Inferior parietal cortex (tissue), 1 donor: ENCODE measurements at regions not wholly inside any gene's neighbourhood (a gene's known extent, or its start where the extent isn't known, plus 50 kb on each side); places are given as distances from the start of the nearest gene placed in this dataset.
"Not testable (repeated sequence)": the region's sequence is repeated elsewhere in the genome, so short reads cannot be mapped to it uniquely, and the experiment has no call there.

ENCODE experiments used
- DNase-seq: peaks from one replicate; pipeline ENCODE4 v3.0.0-alpha.2; 2016; ENCODE audit errors: extremely low spot score

DNA sequence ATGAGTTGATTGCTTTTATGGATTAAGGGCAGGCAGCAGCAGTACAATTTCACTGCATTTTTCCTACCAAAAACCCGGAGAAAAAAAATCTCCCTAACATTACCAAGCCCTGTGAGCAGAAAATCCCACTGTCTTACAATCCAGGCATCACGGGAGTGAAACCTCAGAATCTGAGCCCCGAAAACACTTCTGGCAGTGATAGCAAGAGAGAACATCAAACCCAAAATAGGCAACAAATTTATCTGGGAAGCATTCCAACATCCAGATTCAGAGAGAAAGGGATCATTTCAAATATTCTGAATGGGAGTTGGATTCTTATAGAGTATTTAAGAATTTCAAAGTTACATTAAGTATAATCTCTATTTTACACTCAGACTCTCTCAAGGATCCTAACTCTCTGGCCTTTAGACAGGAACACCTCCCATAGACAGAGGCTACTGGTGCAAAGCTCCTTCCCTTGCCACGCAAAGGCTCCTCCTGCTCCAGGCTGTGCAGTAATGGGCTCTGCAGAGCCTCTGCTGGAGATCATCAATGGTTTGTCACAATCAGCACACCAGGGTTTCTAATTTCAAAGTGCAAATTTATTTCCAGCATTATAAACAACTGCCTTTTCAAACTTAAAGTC lies 256.9 kb downstream of the PARM1 start:
- DNase-seq, result peak; percentile 36

DNA sequence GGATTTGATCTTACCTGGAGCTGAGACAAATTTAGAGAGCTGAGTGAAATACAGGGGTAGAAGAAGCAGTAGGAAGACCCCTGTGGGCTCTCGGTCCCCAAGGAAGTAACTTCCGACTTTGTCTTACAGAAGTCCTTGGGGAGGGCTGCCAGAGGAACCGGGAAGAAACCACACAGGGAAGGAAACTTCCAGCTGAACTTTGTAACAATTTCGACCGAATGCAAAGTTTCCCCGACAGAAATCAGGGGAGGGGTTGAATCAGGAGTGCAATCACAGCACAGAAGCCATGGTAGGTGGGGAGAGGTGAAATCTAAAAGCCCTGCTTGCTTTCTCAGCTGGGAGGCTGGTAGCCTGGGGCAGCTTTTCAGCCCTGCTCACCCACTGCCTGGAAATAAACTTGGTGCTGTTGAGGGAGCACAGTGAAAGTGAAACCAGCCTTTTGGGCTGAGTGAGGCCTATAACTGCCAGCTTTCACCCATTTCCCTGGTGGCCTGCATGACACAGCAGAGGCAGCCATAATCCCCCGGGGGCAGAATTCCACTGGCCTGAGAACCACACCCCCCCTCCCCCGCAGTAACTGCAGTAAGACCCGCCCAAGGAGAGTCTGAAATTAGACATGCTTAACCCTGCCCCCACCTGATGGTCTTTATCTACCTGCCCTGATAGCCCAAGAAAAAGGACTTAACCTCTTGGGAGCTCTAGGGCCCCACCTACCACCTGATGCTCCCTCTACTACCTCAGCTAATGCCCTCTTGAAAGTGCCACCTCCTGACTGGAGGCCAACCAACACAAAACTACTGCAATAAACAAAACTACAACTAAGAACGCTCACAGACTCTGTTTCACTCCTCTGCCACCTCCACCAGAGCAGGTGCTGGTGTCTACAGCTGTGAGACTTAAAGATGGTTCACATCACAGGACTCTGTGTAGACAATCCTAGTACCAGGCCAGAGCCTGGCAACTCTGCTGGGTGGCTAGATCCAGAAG lies 248.2 kb downstream of the PARM1 start:
- DNase-seq, result no peak

DNA sequence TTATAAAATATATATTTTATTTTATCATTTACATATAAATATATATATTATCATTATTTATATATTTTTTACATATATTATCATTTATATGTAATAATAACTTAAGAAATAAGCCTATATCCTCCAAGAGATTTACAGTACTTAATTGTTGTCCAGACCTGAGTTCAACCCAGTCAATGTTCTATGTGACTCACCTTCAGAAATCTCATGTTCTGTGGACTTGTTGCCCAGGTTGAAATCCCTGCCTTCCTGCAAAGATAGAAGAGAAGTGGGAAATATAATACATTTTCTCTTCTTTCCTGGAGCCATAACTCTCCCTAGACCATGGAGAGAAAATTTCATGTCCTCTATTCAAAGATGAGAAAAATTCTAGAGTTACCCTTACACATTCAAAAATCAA lies 247.3 kb downstream of the PARM1 start:
- DNase-seq, result no peak

DNA sequence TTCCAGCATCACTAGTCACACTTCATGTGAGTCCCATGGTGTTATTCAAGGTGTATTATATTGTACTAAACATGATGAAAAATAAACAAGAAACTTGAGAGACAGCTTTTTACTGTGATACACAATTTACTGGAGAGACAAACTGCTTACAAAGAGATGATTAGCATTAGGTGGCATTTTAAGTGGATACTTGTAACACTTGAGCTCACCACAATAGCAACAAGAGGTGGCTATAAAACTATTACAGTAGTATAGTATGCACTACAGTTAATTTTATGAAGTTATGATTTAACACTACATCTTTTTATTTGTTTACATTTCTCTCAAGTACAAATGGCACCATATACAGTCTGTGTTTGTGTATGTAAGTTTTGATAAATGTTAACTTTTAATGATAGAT lies 246.6 kb downstream of the PARM1 start:
- DNase-seq, result no peak

DNA sequence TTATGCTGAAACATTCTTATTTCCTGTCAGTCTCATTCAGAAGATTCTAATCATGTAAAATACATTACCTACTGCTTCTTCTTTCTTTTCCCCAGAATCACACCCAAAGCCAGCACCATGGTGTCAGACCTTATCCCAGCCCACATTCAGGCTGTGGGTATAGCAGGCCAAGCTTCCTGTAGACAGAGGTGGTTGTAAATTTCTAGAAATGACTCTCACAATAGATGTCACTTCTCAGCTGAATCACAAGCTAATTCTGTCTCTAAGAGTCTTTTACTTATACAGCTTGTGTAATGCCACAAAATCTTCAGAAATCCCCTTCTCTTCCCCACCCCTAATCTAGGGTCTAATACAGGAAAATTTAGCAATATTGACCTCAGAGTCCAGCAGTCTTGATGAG lies 239.6 kb downstream of the PARM1 start:
- no peak for DNase-seq

DNA sequence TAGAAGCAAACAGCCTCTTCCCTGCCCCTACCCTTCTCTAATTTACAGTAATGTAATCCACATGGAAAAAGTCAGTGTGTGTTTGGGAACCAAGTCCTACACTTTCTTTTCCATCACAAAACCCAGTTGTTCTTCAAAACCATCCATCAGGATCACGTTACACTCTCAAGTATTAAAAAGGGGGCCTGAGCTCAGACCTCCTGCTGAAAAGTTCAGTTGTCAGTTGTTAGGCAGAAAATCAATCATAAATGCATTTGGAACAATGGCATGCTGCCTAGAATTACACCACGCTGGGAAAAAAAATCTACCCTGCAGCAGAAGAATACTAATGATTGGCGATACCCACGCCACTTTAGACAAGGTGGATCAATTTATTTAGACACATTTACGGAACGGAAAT lies 236.5 kb downstream of the PARM1 start:
- DNase-seq, result no peak

DNA sequence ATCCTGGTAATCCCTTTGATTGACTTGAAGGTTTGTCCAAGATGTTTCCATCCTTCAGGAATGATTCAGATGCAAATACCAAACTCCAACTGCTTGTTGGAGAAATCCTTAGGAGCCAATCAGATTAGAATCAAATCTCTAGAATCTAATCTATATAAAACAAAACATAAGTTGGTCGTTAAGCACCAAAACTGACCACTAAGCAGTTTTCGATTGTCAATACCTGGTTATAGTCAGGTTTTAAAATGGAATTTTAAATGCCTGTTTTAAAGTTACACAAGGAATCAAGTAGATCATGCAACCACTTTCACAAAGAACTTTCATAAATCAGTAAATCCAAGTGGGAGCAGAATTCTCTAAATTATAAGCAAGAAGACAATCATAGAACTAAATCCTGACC lies 236.1 kb downstream of the PARM1 start:
- DNase-seq, result no peak

DNA sequence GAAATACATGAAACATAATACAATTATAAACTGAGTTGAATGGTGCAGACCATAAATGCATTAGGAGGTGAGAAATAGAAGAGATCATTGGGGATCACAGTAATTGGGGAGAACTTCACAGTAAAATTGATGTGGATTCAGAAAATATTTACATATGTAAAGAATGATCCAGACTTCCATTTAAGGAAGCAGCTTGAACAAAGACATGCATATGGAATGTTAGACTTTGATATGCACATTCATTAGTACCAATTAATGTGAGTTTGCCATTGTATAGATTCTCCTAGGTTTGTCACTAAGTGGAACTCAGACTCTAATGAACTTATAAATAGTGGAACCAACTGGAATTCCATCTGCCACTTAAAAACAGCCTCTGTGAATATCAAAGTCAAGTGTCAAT lies 235.6 kb downstream of the PARM1 start:
- DNase-seq, result no peak

DNA sequence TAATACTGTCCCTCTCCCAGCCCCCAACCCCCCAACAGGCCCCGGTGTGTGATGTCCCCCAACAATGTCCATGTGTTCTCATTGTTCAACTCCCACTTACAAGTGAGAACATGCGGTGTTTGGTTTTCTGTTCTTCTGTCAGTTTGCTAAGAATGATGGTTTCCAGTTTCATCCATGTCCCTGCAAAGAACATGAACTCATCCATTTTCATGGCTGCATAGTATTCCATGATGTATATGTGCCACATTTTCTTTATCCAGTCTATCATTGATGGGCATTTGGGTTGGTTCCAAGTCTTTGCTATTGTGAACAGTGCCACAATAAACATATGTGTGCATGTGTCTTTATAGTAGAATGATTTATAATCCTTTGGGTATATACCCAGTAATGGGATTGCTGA lies 232.2 kb downstream of the PARM1 start:
- not testable (repeated sequence) for DNase-seq

DNA sequence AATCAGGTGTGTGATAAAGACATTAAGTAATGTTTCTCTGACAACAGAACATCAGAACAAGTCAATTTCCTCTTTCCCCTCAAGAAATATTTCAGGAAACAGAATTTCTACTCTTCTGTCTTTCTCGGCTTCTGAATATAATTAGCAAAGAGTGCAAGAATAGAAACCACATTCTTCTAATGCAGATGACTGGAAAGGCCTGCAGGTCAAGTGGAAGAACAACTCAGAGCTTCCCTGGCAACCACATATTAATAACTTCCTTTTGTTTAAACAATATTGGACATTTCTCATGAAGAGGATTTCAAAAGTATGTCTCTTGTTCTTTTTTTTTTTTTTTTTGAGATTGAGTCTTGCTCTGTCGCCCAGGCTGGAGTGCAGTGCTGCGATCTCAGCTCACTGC lies 225.5 kb downstream of the PARM1 start:
- no peak for DNase-seq

DNA sequence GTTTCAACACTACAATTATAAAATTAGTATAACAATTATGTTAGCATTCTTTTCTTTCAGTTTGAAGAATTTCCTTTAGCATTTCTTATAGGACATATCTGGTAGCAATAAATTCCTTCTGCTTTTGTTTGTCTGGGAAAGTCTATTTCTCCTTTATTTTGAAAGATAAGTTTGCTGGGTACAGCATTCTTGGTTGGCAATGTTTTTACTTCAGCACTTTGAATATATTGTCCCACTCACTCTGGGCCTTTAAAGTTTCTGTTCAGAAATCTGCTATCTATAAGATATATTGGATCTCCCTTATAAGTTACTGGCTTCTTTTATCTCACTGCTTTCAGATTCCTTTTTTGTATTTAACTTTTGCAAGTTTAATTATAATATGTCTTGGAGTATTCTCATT lies 222.1 kb downstream of the PARM1 start:
- DNase-seq, result no peak

DNA sequence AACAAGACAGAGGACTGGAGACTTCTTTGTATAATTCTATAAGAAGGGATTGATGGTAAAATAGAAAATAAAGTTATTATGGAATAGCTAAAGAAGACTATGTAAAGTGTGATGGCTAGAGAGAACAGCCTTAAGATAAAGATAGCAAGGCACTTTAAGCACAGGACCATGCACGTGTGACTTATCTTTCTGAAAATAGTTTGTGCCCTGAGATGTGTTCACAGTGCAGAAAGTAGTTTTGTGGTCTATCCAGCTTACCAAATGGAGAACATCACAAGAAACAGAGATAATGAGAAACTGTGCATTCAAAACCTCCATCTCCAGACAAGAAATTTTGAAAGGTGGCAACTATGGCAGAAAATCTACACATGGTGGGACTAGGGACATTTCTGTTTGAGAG lies 213.3 kb downstream of the PARM1 start:
- DNase-seq, result no peak

DNA sequence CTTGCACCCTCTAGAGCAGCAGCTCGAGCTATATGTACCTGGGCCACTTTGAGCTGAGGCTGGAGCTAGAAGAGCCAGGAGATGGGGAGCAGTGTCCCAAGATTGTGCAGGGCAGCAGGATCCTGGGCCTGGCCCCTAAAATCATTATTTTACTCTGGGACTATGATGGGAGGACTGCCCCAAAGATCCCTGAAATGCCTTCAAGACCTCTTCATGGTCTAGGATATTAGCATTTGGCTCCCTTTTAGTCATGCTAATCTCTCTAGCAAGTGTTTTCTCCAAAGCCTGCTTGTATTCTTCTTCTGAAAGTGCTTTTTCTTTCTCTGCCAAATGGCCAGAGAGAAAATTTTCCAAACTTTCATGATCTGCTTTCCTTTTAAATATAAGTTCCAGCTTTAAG lies 211.6 kb downstream of the PARM1 start:
- DNase-seq, result no peak

DNA sequence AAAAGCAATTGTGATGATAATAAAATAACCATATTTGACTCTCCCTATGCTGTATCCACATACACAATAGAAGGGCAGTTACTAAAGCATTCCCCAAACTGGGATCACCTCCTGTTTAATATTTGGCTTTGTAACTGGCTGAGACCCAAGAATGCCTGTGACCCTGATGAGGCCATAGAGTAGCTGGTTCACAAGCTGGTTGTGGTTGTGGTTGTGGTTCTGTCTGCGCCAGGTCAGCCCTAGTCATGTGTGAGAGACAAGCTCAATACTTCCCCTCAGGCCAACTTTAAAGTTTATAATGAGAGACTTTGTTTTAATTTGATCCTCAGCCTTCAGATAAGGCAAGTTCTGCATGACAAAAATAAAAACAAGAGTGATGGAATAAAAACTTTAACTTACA lies 209.9 kb downstream of the PARM1 start:
- DNase-seq, result no peak

DNA sequence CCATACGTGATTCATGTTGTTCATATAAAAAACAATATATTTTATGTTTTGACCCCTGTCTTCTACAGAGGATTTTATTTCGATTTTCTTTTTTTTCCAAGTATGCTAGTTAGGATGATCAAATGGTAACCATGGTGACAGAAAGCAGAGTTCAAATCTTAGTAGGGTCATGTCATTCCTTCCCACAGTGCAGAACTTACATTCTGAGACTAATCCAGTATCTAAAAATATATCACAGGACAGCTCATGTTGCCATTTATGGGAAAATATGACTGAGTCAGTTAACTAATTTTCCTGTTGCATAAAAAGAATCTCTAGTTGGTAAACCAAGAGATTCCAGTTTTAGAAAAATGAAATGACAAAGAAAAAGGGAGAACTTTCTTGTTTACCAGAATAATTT lies 209.5 kb downstream of the PARM1 start:
- no peak for DNase-seq

DNA sequence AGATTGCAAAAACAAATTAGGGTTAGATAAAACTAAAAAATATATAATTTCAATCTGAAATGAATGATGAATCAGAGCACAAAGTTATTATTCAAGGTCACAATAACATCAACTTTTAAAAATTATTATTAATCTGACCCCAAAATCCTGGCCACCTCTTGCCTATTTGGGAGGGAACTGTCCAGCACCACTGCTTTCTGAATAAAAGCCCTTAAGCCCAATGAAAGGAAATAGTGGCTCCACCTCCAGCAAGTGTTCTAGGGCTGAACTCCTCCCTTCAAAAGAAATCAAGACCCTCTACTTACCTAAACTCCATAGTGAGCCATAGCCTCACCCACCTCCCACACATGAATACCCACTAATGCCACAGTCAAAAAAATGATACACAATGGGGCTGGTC lies 208.2 kb downstream of the PARM1 start:
- DNase-seq, result no peak

DNA sequence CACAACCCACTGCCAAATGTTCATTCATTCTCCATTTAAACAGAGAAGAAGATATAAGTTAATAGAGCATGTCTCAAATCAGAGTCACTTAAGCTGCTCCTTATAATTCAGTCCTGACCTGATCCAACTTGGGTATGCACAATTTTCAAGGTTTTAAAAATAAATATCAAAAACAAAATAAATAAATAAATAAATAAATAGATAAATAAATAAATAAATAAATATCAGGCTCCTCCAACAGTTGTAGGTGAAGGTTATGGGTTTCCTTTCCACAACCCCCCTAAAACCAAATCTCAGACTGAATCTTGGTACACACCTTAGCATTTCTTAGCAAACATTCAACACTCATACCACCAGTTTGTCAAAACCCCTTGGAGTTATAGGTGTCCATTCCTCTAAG lies 204.4 kb downstream of the PARM1 start:
- no peak for DNase-seq

DNA sequence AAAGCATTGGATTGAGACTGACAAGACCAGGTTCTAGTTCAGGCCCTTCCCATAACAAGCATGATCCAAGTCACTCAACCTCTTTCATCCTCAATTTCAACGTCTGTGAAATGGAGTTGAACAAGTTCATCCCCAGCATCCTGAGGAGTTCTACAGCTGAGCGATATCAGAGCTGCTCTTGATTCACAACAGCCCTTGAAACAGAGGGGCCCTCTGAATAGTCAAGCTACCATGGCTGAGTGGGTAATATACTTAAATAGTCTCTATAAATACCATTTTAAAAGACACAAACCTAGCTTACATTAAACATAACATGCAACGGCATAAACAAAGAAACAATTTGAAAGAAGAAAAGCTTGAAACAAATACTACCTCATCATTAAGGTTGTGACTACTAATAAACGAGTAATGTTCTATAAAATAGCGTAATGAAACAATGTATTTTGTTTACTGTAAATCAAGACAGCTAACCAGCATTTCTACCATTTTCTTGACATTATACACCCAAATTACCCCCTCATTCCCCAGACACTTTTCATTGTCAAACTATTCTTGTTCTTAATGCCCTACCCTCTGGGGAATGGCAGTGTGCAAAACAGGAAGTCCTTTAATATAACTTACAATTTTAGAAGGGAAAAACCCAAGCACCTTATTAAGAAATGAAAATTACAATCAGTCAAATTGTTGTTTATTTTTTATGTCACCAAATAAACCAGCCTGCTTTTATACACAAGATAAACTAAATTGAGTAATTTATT lies 202.3 kb downstream of the PARM1 start:
- DNase-seq, result no peak

DNA sequence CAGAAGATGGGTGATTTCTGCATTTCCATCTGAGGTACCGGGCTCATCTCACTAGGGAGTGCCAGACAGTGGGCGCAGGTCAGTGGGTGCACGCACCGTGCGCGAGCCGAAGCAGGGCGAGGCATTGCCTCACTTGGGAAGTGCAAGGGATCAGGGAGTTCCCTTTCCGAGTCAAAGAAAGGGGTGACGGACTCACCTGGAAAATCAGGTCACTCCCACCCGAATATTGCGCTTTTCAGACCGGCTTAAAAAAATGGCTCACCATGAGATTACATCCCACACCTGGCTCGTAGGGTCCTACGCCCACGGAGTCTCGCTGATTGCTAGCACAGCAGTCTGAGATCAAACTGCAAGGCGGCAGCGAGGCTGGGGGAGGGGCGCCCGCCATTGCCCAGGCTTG lies 194.0 kb downstream of the PARM1 start:
- not testable (repeated sequence) for DNase-seq

DNA sequence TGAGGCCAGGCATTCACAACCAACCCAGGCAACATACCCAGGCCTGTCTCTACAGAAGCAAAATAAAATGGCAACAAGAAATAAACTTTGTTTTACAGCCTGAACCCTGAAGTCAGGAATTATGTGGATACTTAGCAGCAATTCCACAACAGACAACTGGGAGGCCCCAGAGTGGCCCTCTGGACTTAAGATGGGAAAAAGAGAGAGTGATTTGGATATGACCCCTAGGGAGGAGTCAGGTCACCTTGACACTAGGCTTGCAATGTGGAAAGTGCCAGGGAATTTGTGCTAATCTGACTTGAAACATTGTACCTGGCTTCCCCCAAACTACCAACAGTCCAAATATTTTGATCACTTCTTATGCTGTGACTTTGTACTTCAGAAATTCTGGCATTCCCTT lies 193.1 kb downstream of the PARM1 start:
- DNase-seq, result no peak

DNA sequence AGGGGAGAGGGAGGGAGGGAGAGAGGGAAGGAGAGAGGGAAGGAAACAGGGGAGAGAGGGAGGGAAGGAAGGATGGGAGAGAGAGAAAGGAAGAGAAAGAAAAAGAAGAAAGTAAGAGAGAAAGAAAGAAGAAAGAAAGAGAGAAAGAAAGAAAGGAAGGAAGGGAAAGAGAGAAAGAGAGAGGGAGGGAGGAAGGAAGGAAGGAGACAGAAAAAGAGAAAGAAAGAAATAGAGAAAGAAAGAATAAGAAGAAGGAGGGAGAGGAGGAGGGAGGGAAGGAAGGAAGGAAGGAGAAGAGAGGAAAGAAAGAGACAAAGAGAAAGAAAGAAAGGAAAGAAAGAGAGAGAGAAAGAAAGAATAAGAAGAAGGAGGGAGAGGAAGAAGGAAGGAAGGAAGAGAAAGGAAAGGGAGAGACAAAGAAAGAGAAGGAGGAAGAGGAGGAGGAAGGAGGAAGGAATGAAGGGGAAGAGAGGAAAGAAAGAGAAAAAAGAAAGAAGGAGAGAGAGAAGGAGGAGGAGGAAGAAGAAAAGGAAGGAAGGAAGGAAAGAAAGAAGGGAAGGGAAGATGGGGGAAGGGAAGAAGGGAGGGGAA lies 189.6 kb downstream of the PARM1 start:
- no peak for DNase-seq

DNA sequence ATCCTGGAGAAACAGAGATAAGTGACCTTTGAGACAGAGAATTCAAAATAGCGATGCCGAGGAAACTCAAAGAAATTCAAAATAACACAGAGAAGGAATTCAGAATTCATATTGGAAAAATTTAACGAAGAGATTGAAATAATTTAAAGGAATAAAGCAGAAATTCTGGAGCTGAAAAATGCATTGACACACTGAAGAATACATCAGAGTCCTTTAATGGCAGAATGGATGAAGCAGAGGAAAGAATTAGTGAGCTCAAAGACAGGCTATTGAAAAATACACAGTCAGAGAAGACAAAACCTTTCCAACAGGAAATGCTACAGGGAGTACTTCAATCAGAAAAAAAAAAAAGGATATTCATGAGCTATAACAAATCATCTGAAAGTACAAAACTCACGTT lies 185.8 kb downstream of the PARM1 start:
- DNase-seq, result no peak
